Left lung (tissue), 4 donors: ENCODE measurements at regions not wholly inside any gene's neighbourhood (a gene's known extent, or its start where the extent isn't known, plus 50 kb on each side); places are given as distances from the start of the nearest gene placed in this dataset.

Experiments used
- ATAC-seq: fragments of 200-7000 bp; cut with Tn5 transposase; one replicate; pipeline ENCODE4 v1.9.1; 2020; ENCODE audit warnings: moderate library complexity
- DNase-seq, 4 donors: peaks; one replicate each; pipeline ENCODE4 v3.0.0-alpha.2; 2013 to 2020
- H3K27ac ChIP-seq, 2 donors: fragments of 200-600 bp; sonication (generic) in 1 of 2; one replicate each; pipeline versions ENCODE4 v1.5.0 to v1.8.0; 2020 to 2021
- H3K27me3 ChIP-seq, 2 donors: fragments of 200-600 bp; sonication (generic) in 1 of 2; one replicate each; pipeline versions ENCODE4 v1.5.0 to v1.8.0; 2020 to 2021
- H3K36me3 ChIP-seq, 2 donors: fragments of 200-600 bp; sonication (generic) in 1 of 2; one replicate each; pipeline versions ENCODE4 v1.5.0 to v1.8.0; 2020 to 2021
- H3K4me1 ChIP-seq, 2 donors: fragments of 200-600 bp; one replicate each; pipeline ENCODE4 v1.8.0; 2021
- H3K4me3 ChIP-seq, 2 donors: fragments of 200-600 bp; sonication (generic) in 1 of 2; one replicate each; pipeline versions ENCODE4 v1.5.0 to v1.8.0; 2020 to 2021; ENCODE audit warnings: mild to moderate bottlenecking in 1 of 2
- H3K9me3 ChIP-seq, 2 donors: fragments of 200-600 bp; sonication (generic) in 1 of 2; one replicate each; pipeline versions ENCODE4 v1.5.0 to v1.8.0; 2020 to 2021
- intact Hi-C, 2 donors: fragments of 100-400 bp; cut with DNase I; formaldehyde crosslinking; loops; one replicate each; pipeline versions ENCODE4 v1.11.2 to v1.14.2; 2022
- TF ChIP-seq, protein P1 (sequence below), 2 donors: fragments of 200-600 bp; sonication (generic) in 1 of 2; IDR thresholded peaks; one replicate each; pipeline versions ENCODE4 v1.5.0 to v1.8.0; 2021; ENCODE audit warnings: antibody characterized with exemption in 2 of 2
- donor health status: DM: no; HTN: yes; CAD: no.
- donor health status: DM: no; HTN: no; CAD: no.

DNA sequence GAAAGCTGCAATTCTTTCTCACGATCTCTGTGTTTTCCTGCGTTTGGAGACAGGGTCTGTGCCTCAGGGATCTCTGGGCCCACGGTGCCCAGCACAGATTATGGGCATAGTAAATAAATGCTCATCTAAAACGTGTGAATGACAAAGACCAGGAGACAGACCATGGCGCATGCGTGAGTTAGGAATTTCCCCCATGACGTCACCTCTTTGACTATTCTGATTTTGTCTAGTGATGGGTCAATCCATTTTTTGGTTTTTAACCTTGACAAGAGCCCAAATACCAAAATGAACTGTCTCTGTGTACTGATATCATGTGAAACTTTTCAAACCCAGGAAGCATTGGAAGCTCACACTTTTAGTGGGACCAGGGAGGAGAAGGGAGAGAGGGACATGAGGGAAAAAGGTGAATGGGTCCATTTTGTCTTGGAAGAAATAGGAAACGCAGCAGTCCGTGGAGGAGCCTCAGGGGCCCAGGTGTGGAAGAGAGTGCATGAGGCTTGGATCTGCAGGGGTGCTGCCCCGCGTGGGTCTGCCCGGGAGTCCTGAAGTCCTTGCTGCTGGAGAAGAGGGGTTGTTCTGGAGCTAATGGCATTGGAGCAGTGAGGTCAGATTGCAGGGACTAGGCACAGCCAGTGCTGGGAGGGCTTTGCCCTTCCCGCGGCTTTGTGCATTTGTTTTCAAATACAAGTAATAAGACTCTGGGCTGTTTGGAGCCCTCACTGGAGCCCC, 172.2 kb downstream of the ASB1 start:
- intact Hi-C loops, result no loop called here
- TF ChIP-seq, protein P1, sequence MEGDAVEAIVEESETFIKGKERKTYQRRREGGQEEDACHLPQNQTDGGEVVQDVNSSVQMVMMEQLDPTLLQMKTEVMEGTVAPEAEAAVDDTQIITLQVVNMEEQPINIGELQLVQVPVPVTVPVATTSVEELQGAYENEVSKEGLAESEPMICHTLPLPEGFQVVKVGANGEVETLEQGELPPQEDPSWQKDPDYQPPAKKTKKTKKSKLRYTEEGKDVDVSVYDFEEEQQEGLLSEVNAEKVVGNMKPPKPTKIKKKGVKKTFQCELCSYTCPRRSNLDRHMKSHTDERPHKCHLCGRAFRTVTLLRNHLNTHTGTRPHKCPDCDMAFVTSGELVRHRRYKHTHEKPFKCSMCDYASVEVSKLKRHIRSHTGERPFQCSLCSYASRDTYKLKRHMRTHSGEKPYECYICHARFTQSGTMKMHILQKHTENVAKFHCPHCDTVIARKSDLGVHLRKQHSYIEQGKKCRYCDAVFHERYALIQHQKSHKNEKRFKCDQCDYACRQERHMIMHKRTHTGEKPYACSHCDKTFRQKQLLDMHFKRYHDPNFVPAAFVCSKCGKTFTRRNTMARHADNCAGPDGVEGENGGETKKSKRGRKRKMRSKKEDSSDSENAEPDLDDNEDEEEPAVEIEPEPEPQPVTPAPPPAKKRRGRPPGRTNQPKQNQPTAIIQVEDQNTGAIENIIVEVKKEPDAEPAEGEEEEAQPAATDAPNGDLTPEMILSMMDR (IDR thresholded peaks at IDR 0.05), result no peak
- H3K36me3 ChIP-seq, result no peaks in the 10 kb centered on the region
- DNase-seq (no peak), ATAC-seq (no peak)
- peaks cover 27 to 39% of the 10 kb centered on the region in 2 donors for H3K4me1 ChIP-seq
- no peaks in the 10 kb centered on the region for H3K27me3 ChIP-seq
- no peak overlapping the region for H3K27ac ChIP-seq
- no peak overlapping the region for H3K4me3 ChIP-seq
- peaks cover 0 to 4% of the 10 kb centered on the region in 2 donors for H3K9me3 ChIP-seq

DNA sequence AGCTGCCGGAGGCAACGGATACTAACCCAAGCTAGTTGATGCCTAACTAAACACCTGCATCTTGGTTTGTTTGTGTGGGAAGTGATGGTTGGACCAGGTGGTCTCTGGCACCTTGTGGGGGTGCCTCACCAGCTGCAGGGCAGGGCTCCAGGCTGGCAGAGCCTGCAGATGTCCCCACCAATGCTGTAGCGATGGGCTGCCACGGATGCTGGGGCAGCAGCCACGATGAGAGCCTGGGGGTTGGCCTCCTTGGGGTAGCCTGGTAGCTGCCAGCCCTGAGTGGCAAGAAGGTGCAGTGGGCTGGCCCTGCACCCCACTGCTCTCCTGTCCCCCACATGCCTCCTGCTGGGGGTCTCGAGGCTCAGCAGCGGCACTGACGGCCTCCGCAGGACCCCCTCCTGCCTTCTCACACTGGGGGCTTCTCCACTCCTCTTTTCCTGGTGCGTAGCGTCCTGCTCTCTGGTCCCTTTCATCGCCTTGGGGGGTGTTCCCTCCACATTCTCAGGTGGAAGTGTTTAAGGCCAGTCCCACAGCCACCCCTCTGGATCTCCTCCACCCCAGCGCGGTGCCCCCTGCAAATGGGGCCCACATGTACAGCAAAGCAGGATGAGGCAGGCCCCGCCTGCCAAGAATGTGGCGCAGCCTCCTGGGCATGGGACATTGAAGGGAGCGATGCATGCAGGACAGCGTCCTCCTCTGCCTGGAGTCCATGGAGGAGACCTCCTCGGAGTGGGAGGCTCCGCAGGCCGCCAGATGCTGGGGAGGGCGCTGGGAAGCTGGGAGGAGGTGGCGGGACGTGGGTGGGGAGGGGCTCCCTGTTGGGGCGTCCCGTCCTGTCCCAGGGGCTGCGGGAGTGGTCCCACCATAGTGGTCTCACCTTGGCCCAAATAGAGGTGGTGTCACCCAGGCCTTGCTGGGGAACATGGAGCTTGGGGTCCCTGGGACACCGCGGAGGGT, 173.1 kb downstream of the ASB1 start:
- H3K36me3 ChIP-seq, result no peaks in the 10 kb centered on the region
- ATAC-seq, result no peak
- no peaks in the 10 kb centered on the region for H3K27me3 ChIP-seq
- H3K4me3 ChIP-seq, result no peak overlapping the region
- H3K27ac ChIP-seq, result no peak overlapping the region
- TF ChIP-seq, protein P1 (IDR thresholded peaks at IDR 0.05), result no peak
- DNase-seq, result no peak
- H3K4me1 ChIP-seq, result peaks cover 27 to 39% of the 10 kb centered on the region in 2 donors
- peaks cover 0 to 6% of the 10 kb centered on the region in 2 donors for H3K9me3 ChIP-seq
- intact Hi-C loops, result no loop called here

DNA sequence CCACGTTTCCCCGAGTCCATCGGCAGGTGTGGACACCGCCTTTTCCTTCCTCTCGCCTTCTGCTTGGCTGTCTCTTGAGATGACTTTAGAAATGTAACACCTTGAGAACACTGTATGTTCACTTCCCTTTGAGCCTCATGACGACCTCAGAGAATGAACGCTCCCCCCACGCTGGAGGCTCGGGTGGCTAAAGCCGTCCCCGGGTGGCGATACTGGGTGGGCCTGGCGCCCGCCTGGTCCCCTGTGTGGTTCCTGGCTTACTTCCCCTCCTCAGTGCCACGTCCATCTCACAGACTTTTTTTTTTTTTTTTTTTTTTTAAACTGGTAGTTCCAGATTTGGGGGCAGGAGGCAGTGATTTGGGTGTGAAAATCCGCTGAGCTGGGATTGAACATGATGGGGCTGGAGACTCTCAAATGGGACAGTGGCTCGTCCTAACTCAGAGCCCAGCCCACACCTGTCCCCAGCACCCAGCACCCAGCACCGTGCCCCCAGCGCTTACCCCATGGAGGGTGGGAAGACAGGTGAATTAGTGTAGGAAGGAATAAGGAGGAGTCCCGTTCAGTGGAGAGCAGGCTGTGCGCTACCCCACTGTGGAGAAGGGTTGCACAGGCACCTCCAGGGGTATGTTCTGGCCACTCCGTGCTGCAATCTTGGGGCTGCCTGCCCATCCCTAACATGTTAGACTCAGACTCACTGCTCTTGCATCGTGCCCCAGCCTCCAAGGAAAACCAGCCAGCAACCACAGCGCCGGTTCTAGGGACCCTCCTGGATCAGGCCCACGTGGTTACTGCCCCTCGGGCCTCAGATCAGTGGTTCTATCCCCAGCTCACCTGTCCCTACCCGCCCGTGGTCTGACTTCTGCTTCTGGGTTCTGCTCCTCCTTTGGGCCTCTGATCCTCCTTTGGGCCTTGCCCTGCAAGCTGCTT, 174.0 kb downstream of the ASB1 start:
- ATAC-seq, result no peak
- intact Hi-C loops, result no loop called here
- Histone ChIP-seq H3K27me3 (no peaks in the 10 kb centered on the region), H3K4me3 (no peak overlapping the region), H3K27ac (peak overlapping the region in 1 of 2 donors; percentile 49), H3K4me1 (peaks cover 27 to 39% of the 10 kb centered on the region in 2 donors), H3K9me3 (peaks cover 0 to 6% of the 10 kb centered on the region in 2 donors), H3K36me3 (no peaks in the 10 kb centered on the region)
- TF ChIP-seq, protein P1 (IDR thresholded peaks at IDR 0.05), result no peak
- no peak for DNase-seq

DNA sequence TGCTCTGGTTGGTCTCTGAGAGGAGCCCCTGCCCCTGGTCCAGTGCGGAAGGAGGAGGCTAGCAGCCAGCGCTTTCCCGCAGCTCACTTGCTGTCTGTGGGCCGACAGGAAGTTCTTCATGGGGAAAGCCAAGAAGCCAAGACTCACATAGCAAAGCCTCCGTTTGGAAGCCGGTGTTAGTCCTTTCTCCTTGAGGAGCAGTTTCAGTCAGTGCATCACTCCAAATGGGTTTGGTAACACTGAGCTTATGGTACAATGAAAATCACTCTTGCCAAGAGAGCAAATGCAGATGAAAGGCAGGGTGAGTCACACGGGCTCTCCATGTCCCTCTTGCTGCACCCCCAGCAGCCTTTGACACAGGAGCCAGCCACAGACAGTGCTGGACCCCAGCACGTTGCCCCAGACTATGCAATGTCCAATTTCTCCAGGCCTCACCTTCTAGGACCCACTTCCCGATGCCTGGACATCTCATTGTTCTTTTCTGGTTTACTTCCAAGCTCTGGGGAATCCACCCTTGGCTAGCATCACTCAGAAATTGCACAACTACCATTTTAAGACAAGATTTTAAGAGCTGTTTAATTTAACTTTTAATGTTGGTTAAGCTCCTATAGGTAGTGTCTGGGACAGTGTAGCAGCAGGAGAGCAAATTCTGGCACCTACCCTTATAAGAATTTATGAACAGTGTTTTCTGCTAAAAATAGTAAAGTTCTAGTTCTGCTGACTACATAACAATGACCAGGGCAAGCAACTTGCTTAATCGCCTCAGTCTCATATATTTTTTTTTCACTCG, 174.9 kb downstream of the ASB1 start:
- Histone ChIP-seq H3K9me3 (peaks cover 0 to 6% of the 10 kb centered on the region in 2 donors), H3K4me1 (peaks cover 22 to 32% of the 10 kb centered on the region in 2 donors), H3K27me3 (no peaks in the 10 kb centered on the region), H3K36me3 (no peaks in the 10 kb centered on the region), H3K27ac (peak overlapping the region in 1 of 2 donors; percentile 49), H3K4me3 (no peak overlapping the region)
- TF ChIP-seq, protein P1 (IDR thresholded peaks at IDR 0.05), result no peak
- DNase-seq, result peak in 1 of 4 donors; percentile 18
- ATAC-seq, result peak; percentile 66
- intact Hi-C loops, result no loop called here
